ENCODE measurements at regions not wholly inside any gene's neighbourhood (a gene's known extent, or its start where the extent isn't known, plus 50 kb on each side); places are given as distances from the start of the nearest gene placed in this dataset.
A peak's percentile ranks its signal among the peaks of the same experiment; 100 is the strongest.
"Not testable (repeated sequence)": the region's sequence is repeated elsewhere in the genome, so short reads cannot be mapped to it uniquely, and the experiment has no call there.

DNA sequence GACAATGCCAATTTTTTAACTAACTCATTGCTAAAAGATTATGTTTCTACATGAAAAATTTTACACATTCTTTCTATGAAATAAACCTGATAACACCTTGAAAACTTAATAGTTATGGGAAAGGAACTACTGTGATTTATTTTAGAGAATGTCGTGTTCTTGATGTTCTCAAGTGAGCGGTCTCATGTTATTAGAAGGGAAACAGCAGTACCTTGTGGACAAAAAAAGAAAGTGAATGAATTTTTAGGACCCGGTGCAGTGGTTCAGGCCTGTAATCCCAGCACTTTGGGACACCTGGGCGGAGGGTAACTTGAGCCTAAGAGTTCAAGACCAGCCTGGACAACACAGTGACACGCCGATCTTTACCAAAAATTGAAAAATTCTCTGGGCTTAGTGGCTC, 908.5 kb upstream of the DEFB115 start:
- BruUV-seq (replicated peaks); H3K36me3 ChIP-seq (ENCODE audit: insufficient read depth, low read length, poor library complexity, severe bottlenecking); intact Hi-C loops (cut with micrococcal nuclease; ENCODE audit: unreplicated experiment); H3K9me3 ChIP-seq (ENCODE audit: low read depth, low read length, poor library complexity, severe bottlenecking); CTCF ChIA-PET; H3K4me1 ChIP-seq (ENCODE audit: insufficient read depth, low read length, poor library complexity, severe bottlenecking); H3K27ac ChIP-seq (ENCODE audit: low read depth, low read length, poor library complexity, severe bottlenecking); DNase-seq (ENCODE audit: low spot score); POLR2A ChIA-PET (ENCODE audit: low non-redundant PET); H3K27me3 ChIP-seq (replicated peaks; ENCODE audit: insufficient read depth, low read depth, low read length, poor library complexity); H3K4me3 ChIP-seq (ENCODE audit: low read depth, low read length, poor library complexity, severe bottlenecking): not testable (repeated sequence)

DNA sequence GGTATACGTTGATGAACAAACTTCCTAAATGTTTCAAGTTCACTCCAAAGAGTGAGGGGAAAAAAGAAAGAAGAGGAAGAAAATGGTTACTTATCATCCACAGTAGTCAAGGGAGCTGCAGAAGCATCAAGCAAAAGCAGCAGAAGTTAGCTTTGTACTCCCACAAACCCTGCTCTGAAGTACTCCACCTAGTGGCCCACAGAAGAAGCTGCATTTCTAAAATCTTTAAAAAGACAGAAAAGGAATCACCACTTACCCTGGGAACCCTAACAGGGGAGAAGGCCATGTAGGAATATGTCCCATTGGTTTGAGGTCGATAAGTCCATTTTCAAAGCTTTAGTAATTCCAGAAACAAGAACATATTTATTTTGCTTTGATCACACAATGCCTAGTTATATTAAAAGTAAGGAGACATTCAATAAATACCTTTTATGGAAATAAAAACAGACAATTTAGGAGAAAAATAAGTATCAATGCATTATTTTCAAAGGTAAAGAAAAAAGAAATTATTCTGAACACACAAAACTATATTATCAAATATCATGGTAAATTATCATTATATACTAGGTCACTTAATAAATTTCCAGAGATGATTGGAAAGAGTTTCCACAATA, 900.5 kb upstream of the DEFB115 start:
- intact Hi-C loops (cut with micrococcal nuclease; ENCODE audit: unreplicated experiment) = loop anchor here (10.0 kb wide), 1 partner anchor 1032 kb away; no protein-coding TSS in a partner anchor
- H3K4me3 ChIP-seq (ENCODE audit: low read depth, low read length, poor library complexity, severe bottlenecking); H3K4me1 ChIP-seq (ENCODE audit: insufficient read depth, low read length, poor library complexity, severe bottlenecking); H3K27me3 ChIP-seq (replicated peaks; ENCODE audit: insufficient read depth, low read depth, low read length, poor library complexity); H3K9me3 ChIP-seq (ENCODE audit: low read depth, low read length, poor library complexity, severe bottlenecking); POLR2A ChIA-PET (ENCODE audit: low non-redundant PET); DNase-seq (ENCODE audit: low spot score); H3K36me3 ChIP-seq (ENCODE audit: insufficient read depth, low read length, poor library complexity, severe bottlenecking); H3K27ac ChIP-seq (ENCODE audit: low read depth, low read length, poor library complexity, severe bottlenecking); BruUV-seq (replicated peaks); CTCF ChIA-PET: not testable (repeated sequence)
- TF ChIP-seq, protein P1, sequence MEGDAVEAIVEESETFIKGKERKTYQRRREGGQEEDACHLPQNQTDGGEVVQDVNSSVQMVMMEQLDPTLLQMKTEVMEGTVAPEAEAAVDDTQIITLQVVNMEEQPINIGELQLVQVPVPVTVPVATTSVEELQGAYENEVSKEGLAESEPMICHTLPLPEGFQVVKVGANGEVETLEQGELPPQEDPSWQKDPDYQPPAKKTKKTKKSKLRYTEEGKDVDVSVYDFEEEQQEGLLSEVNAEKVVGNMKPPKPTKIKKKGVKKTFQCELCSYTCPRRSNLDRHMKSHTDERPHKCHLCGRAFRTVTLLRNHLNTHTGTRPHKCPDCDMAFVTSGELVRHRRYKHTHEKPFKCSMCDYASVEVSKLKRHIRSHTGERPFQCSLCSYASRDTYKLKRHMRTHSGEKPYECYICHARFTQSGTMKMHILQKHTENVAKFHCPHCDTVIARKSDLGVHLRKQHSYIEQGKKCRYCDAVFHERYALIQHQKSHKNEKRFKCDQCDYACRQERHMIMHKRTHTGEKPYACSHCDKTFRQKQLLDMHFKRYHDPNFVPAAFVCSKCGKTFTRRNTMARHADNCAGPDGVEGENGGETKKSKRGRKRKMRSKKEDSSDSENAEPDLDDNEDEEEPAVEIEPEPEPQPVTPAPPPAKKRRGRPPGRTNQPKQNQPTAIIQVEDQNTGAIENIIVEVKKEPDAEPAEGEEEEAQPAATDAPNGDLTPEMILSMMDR (conservative IDR thresholded peaks at IDR 0.05; ENCODE audit: low read depth, low read length) = peak; percentile 56

DNA sequence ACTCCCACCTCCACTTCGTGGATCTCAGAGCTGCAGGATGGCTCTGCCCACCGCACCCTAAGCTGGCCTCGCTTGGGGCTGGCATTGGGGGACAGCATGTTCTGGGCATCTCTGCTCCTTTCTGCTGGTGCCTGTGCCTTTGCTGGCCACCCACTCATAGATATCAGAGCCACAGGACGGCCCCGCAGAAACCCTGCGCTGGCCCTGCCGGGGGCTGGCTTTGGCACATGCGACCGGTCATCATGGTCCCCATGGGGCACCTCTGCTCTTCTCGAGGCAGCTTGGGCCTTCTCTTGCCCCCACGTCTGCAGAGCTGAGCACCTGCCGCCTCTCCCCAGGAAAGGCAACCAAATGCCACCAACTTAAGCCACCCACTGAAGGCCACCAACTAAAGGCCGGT, 895.7 kb upstream of the DEFB115 start:
- H3K27me3 ChIP-seq (replicated peaks; ENCODE audit: insufficient read depth, low read depth, low read length, poor library complexity); H3K27ac ChIP-seq (ENCODE audit: low read depth, low read length, poor library complexity, severe bottlenecking); H3K36me3 ChIP-seq (ENCODE audit: insufficient read depth, low read length, poor library complexity, severe bottlenecking); CTCF ChIA-PET; H3K9me3 ChIP-seq (ENCODE audit: low read depth, low read length, poor library complexity, severe bottlenecking); H3K4me3 ChIP-seq (ENCODE audit: low read depth, low read length, poor library complexity, severe bottlenecking); intact Hi-C loops (cut with micrococcal nuclease; ENCODE audit: unreplicated experiment); H3K4me1 ChIP-seq (ENCODE audit: insufficient read depth, low read length, poor library complexity, severe bottlenecking); BruUV-seq (replicated peaks); POLR2A ChIA-PET (ENCODE audit: low non-redundant PET); DNase-seq (ENCODE audit: low spot score): not testable (repeated sequence)

DNA sequence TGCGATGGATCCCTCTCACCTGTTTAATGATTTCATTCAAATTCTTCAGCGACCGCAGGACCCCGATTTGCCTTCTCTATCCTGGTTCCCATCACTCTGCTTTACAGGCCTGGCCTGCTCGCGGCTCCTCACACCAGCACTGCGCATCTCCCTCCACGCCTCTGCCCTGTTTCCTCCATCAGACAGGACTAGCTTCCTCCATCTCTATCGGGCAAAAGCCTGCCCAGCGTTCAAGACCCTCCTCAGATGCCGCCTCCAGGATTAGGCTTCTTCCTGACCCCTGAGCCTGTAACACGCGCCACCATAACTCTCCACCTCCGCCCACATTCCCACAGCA, 881.1 kb upstream of the DEFB115 start:
- POLR2A ChIA-PET (ENCODE audit: low non-redundant PET) = interaction anchor here (0.5 kb wide), 1 partner anchor 879 kb away, joined by 5 read pairs; no protein-coding TSS in a partner anchor
- Histone ChIP-seq H3K27ac (ENCODE audit: low read depth, low read length, poor library complexity, severe bottlenecking) (peak overlapping the region; percentile 67), H3K4me3 (ENCODE audit: low read depth, low read length, poor library complexity, severe bottlenecking) (peak overlapping the region; percentile 76)
- DNase-seq (ENCODE audit: low spot score); H3K27me3 ChIP-seq (replicated peaks; ENCODE audit: insufficient read depth, low read depth, low read length, poor library complexity); H3K4me1 ChIP-seq (ENCODE audit: insufficient read depth, low read length, poor library complexity, severe bottlenecking); intact Hi-C loops (cut with micrococcal nuclease; ENCODE audit: unreplicated experiment); BruUV-seq (replicated peaks); H3K9me3 ChIP-seq (ENCODE audit: low read depth, low read length, poor library complexity, severe bottlenecking); H3K36me3 ChIP-seq (ENCODE audit: insufficient read depth, low read length, poor library complexity, severe bottlenecking): not testable (repeated sequence)
- CTCF ChIA-PET = interaction anchor here (0.7 kb wide), 1 partner anchor 158 kb away, joined by 3 read pairs; no protein-coding TSS in a partner anchor
